ENCODE measurements at regions not wholly inside any gene's neighbourhood (a gene's known extent, or its start where the extent isn't known, plus 50 kb on each side); places are given as distances from the start of the nearest gene placed in this dataset.

DNA sequence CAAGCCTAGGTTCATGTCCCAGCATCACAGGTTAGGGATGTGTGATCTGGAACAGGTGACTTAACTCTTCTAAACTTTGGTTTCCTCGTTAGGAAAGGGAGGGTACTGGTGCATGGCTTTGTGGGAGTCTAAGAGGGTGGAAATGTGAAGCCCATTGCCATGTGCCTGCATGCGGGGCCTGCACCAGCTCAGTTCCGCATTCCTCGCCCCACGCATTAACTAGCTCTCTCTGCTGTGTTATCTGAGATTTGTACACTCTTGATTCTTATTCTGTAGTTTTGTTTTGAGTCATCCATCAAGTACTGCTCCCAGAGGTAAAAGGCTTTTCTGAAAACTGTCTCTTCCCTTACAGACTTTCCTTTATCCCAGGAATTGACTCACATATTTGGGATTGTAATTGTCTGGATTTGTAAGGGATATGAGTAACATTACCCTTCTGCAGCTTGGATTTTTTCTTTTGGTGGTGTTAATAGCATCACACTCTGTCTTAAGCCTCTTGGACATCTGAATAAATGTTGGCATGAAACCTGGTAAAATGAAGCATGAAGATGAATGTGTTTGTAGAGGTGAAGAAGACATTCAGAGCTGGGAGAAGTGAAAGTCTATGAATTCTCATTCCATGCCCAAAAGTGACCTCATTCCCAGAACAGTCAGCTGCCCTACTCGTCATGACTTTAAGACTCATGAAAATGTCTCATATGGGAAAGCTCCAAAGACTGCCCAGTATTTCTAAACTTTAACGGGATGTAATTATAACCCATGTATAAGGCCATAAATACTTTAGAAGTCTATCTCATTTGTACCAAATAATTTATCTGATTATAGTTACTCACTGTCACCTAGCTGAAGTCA is 357.3 kb downstream of the FOXA2 start:
- Mint-ChIP-seq H3K4me1 (no peaks in the 10 kb centered on the region), H3K9me3 (peaks cover 0 to 10% (median 4%) of the 10 kb centered on the region in 8 donors), H3K27ac (no peak overlapping the region), H3K27me3 (no peaks in the 10 kb centered on the region), H3K36me3 (no peaks in the 10 kb centered on the region), H3K4me3 (no peak overlapping the region)
- intact Hi-C loops (cut with micrococcal nuclease), result no loop called here
- Histone ChIP-seq H3K27ac (ENCODE audit: low read depth, low read length) (no peak overlapping the region), H3K9me3 (ENCODE audit: control insufficient read depth in 1 of 2, low read length in 2 of 2) (no peaks in the 10 kb centered on the region), H3K4me3 (ENCODE audit: low read length in 2 of 2) (no peak overlapping the region), H3K4me1 (ENCODE audit: insufficient read depth, low read length) (no peaks in the 10 kb centered on the region), H3K36me3 (ENCODE audit: insufficient read depth, low read length) (no peaks in the 10 kb centered on the region), H3K27me3 (ENCODE audit: insufficient read depth, low read length) (no peaks in the 10 kb centered on the region)
- DNase-seq, result no peak
- ChIA-PET CTCF (ENCODE audit: partially characterized antibody) (no interaction called here), POLR2A (ENCODE audit: partially characterized antibody) (no interaction called here)

DNA sequence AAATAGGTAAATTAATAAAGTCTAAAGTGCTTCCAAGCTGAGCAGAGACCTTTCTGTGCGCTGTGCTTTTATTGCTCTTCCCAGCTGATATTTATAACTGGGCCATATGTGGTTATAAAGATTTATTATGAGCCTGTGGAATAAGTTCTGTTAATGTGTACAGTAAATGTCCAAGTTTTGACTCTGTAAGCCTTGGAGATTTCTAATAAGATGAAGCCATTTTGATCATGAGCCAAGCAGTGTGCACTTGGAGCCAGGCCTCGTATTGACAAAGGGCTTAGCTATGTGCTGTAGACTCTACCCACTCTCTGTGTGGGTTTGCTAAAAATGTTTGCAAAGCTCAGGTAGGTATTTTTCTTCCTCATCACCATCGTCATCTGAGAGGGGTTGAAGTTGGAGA is 361.1 kb downstream of the FOXA2 start:
- H3K27ac ChIP-seq (ENCODE audit: low read depth, low read length), result no peak overlapping the region
- CTCF ChIA-PET (ENCODE audit: partially characterized antibody), result no interaction called here
- DNase-seq, result no peak
- no peaks in the 10 kb centered on the region for H3K27me3 ChIP-seq (ENCODE audit: insufficient read depth, low read length)
- H3K36me3 ChIP-seq (ENCODE audit: insufficient read depth, low read length), result no peaks in the 10 kb centered on the region
- no peaks in the 10 kb centered on the region for H3K4me1 ChIP-seq (ENCODE audit: insufficient read depth, low read length)
- Mint-ChIP-seq H3K9me3 (peaks cover 0 to 12% (median 4%) of the 10 kb centered on the region in 8 donors), H3K4me1 (no peaks in the 10 kb centered on the region), H3K27me3 (no peaks in the 10 kb centered on the region), H3K36me3 (no peaks in the 10 kb centered on the region), H3K27ac (no peak overlapping the region), H3K4me3 (no peak overlapping the region)
- no peak overlapping the region for H3K4me3 ChIP-seq (ENCODE audit: low read length in 2 of 2)
- intact Hi-C loops (cut with micrococcal nuclease), result no loop called here
- POLR2A ChIA-PET (ENCODE audit: partially characterized antibody), result no interaction called here
- no peaks in the 10 kb centered on the region for H3K9me3 ChIP-seq (ENCODE audit: control insufficient read depth in 1 of 2, low read length in 2 of 2)

DNA sequence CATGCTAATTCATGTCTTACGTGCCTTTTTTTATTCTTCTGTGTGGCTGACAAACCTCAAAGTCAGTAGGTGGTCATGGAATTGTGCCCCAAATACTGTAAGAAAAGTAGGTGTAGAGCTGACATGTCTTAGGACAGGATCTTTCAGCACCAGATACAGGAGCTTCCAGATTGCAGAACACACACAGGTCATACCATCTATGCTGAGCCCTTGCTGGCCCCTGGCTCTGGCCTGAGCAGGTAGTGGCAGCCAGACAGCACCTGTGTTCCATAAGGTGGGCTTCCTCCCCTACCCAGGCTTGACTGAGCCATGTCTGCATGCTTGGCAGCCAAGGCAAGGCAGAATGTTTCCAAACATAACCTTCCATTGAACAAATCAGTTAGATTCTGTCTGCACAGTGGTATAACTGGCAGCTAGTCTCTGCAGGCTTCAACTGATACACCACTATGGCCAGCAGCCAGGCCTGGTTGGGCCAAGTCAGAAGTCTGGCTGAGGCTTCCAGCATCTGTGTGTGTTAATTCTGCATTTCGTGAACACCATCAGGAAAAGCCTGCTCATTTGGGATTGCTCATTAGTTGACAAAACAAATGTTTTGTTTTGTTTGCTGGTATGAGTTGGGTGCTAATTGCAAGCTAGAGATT is 366.5 kb downstream of the FOXA2 start:
- Histone ChIP-seq H3K36me3 (ENCODE audit: insufficient read depth, low read length) (no peaks in the 10 kb centered on the region), H3K4me3 (ENCODE audit: low read length in 2 of 2) (no peak overlapping the region), H3K27ac (ENCODE audit: low read depth, low read length) (no peak overlapping the region), H3K27me3 (ENCODE audit: insufficient read depth, low read length) (no peaks in the 10 kb centered on the region), H3K9me3 (ENCODE audit: control insufficient read depth in 1 of 2, low read length in 2 of 2) (no peaks in the 10 kb centered on the region), H3K4me1 (ENCODE audit: insufficient read depth, low read length) (no peaks in the 10 kb centered on the region)
- peaks cover 0 to 10% (median 2%) of the 10 kb centered on the region in 8 donors for H3K9me3 Mint-ChIP-seq
- no peak overlapping the region for H3K4me3 Mint-ChIP-seq
- no peaks in the 10 kb centered on the region for H3K27me3 Mint-ChIP-seq
- no peak for DNase-seq
- H3K27ac Mint-ChIP-seq, result no peak overlapping the region
- ChIA-PET POLR2A (ENCODE audit: partially characterized antibody) (no interaction called here), CTCF (ENCODE audit: partially characterized antibody) (no interaction called here)
- no peaks in the 10 kb centered on the region for H3K36me3 Mint-ChIP-seq
- intact Hi-C loops (cut with micrococcal nuclease), result no loop called here
- H3K4me1 Mint-ChIP-seq, result no peaks in the 10 kb centered on the region

DNA sequence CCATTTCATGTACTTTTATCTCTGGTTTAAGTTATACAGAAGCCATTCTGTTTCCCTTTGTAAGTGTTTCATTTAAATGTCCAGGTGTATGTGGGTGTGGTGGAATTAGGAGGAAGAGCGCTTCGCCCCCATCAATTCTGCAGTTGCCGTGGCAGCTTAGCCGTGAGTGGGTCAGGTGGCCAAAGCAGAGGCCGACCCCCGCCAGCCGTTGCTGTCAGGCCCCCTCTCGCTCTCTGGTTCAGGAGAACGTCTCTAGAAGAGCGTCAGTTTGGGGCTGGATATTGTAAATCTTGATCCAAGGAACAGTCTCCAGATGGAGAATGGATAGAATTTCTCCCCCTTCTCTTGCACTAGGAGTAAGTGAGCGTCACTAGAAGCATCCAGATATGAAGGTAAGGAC is 367.4 kb downstream of the FOXA2 start:
- no peak overlapping the region for H3K27ac ChIP-seq (ENCODE audit: low read depth, low read length)
- H3K27me3 ChIP-seq (ENCODE audit: insufficient read depth, low read length), result no peaks in the 10 kb centered on the region
- H3K9me3 ChIP-seq (ENCODE audit: control insufficient read depth in 1 of 2, low read length in 2 of 2), result no peaks in the 10 kb centered on the region
- Mint-ChIP-seq H3K27ac (no peak overlapping the region), H3K4me1 (no peaks in the 10 kb centered on the region), H3K27me3 (no peaks in the 10 kb centered on the region), H3K9me3 (peaks cover 0 to 10% (median 3%) of the 10 kb centered on the region in 8 donors), H3K36me3 (no peaks in the 10 kb centered on the region), H3K4me3 (no peak overlapping the region)
- no peaks in the 10 kb centered on the region for H3K36me3 ChIP-seq (ENCODE audit: insufficient read depth, low read length)
- no peak overlapping the region for H3K4me3 ChIP-seq (ENCODE audit: low read length in 2 of 2)
- CTCF ChIA-PET (ENCODE audit: partially characterized antibody), result no interaction called here
- no peaks in the 10 kb centered on the region for H3K4me1 ChIP-seq (ENCODE audit: insufficient read depth, low read length)
- intact Hi-C loops (cut with micrococcal nuclease), result no loop called here
- no peak for DNase-seq
- POLR2A ChIA-PET (ENCODE audit: partially characterized antibody), result no interaction called here

DNA sequence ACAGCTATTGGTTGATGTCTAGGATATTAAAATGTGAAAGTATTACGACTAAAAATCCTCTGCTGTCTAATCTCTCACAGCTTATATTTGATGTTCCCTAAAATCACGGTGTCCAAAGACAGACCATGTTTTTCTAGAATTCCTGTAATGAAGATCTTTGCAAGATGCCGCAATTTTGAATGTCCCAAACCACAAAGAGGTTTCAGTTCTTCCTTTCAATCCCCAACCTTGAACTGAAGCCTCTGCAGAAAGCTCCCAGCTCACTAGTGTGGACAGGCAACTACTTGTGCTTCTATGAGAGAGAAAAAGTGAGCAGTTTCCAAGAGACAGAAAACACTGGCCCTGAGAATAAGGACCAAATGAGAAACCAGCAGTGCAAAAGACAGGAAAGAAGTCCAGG is 370.1 kb downstream of the FOXA2 start:
- no peaks in the 10 kb centered on the region for H3K4me1 ChIP-seq (ENCODE audit: insufficient read depth, low read length)
- no peak overlapping the region for H3K27ac ChIP-seq (ENCODE audit: low read depth, low read length)
- intact Hi-C loops (cut with micrococcal nuclease), result no loop called here
- H3K4me1 Mint-ChIP-seq, result no peaks in the 10 kb centered on the region
- no peaks in the 10 kb centered on the region for H3K9me3 ChIP-seq (ENCODE audit: control insufficient read depth in 1 of 2, low read length in 2 of 2)
- H3K27ac Mint-ChIP-seq, result no peak overlapping the region
- no peaks in the 10 kb centered on the region for H3K36me3 Mint-ChIP-seq
- no peak overlapping the region for H3K4me3 Mint-ChIP-seq
- H3K27me3 ChIP-seq (ENCODE audit: insufficient read depth, low read length), result no peaks in the 10 kb centered on the region
- no peaks in the 10 kb centered on the region for H3K36me3 ChIP-seq (ENCODE audit: insufficient read depth, low read length)
- DNase-seq, result no peak
- H3K27me3 Mint-ChIP-seq, result no peaks in the 10 kb centered on the region
- ChIA-PET POLR2A (ENCODE audit: partially characterized antibody) (no interaction called here), CTCF (ENCODE audit: partially characterized antibody) (no interaction called here)
- H3K9me3 Mint-ChIP-seq, result peaks cover 2 to 10% (median 4%) of the 10 kb centered on the region in 8 donors
- H3K4me3 ChIP-seq (ENCODE audit: low read length in 2 of 2), result no peak overlapping the region

DNA sequence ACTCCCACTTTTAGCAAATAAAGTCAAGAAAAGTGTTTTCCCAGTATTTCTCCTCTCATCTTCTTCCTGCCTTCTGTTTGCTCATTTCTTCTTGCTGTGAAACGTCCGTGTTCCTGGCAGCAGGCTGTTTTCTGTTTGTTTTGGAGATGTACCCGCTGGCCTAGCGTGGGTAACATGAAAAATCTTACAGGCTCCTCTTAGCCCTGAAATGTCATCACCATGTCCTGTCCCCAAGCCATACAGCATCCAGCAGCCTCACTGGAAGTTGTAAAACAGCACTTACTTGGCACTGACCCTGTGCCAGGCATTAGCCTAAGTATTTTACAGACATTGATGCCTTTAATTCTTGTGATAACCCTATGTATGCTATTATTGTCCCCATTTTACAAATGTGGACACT is 371.1 kb downstream of the FOXA2 start:
- POLR2A ChIA-PET (ENCODE audit: partially characterized antibody), result no interaction called here
- H3K9me3 ChIP-seq (ENCODE audit: control insufficient read depth in 1 of 2, low read length in 2 of 2), result no peaks in the 10 kb centered on the region
- no peaks in the 10 kb centered on the region for H3K4me1 Mint-ChIP-seq
- no peaks in the 10 kb centered on the region for H3K36me3 ChIP-seq (ENCODE audit: insufficient read depth, low read length)
- H3K4me1 ChIP-seq (ENCODE audit: insufficient read depth, low read length), result no peaks in the 10 kb centered on the region
- no peak overlapping the region for H3K27ac ChIP-seq (ENCODE audit: low read depth, low read length)
- H3K4me3 Mint-ChIP-seq, result no peak overlapping the region
- no peaks in the 10 kb centered on the region for H3K27me3 Mint-ChIP-seq
- no peak overlapping the region for H3K27ac Mint-ChIP-seq
- intact Hi-C loops (cut with micrococcal nuclease), result no loop called here
- no peaks in the 10 kb centered on the region for H3K36me3 Mint-ChIP-seq
- no peak for DNase-seq
- H3K9me3 Mint-ChIP-seq, result peaks cover 2 to 16% (median 4%) of the 10 kb centered on the region in 8 donors
- no peaks in the 10 kb centered on the region for H3K27me3 ChIP-seq (ENCODE audit: insufficient read depth, low read length)
- CTCF ChIA-PET (ENCODE audit: partially characterized antibody), result no interaction called here
- H3K4me3 ChIP-seq (ENCODE audit: low read length in 2 of 2), result no peak overlapping the region

DNA sequence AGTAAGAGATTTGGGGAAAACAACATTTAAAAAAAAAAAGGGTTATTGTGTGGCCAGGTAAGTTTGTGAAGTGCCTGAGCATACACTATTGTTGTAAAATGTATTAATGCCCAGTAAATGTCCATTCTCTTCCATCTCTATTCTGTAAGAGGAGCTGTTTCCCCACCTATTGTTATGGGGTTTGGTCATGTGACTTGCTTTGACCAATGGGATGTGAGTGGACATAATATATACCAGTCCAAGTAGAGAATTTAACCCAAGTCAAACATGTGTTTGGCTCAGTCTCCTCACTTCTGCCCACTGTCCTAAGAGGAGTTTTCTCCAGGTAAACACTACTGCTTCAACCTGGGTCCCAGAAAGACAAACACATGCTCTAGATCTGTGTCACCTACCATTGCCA is 377.1 kb downstream of the FOXA2 start:
- Mint-ChIP-seq H3K4me1 (no peaks in the 10 kb centered on the region), H3K4me3 (no peak overlapping the region)
- no peak for DNase-seq

More for the DNA sequence above, 377.1 kb downstream of the FOXA2 start:
- no peaks in the 10 kb centered on the region for H3K36me3 Mint-ChIP-seq
- Histone ChIP-seq H3K27ac (ENCODE audit: low read depth, low read length) (no peak overlapping the region), H3K4me1 (ENCODE audit: insufficient read depth, low read length) (no peaks in the 10 kb centered on the region), H3K4me3 (ENCODE audit: low read length in 2 of 2) (no peak overlapping the region), H3K36me3 (ENCODE audit: insufficient read depth, low read length) (no peaks in the 10 kb centered on the region), H3K27me3 (ENCODE audit: insufficient read depth, low read length) (no peaks in the 10 kb centered on the region), H3K9me3 (ENCODE audit: control insufficient read depth in 1 of 2, low read length in 2 of 2) (no peaks in the 10 kb centered on the region)
- POLR2A ChIA-PET (ENCODE audit: partially characterized antibody), result no interaction called here
- intact Hi-C loops (cut with micrococcal nuclease), result no loop called here
- peaks cover 7 to 39% (median 14%) of the 10 kb centered on the region in 8 donors for H3K9me3 Mint-ChIP-seq
- H3K27ac Mint-ChIP-seq, result no peak overlapping the region
- CTCF ChIA-PET (ENCODE audit: partially characterized antibody), result no interaction called here
- no peaks in the 10 kb centered on the region for H3K27me3 Mint-ChIP-seq

Data from CD4-positive, alpha-beta memory T cell (primary cell).